ENCODE measurements at regions not wholly inside any gene's neighbourhood (a gene's known extent, or its start where the extent isn't known, plus 50 kb on each side); places are given as distances from the start of the nearest gene placed in this dataset.

GRCh38 chr1:87595384-87595781 is 266.7 kb downstream of the LMO4 start:
- no peak for TF ChIP-seq CTCF (IDR thresholded peaks at IDR 0.05; ENCODE audit: low read length)
- no peak for TF ChIP-seq EZH2 (IDR thresholded peaks at IDR 0.05; ENCODE audit: borderline replicate concordance, low read length)

Data from OCI-LY1 (cell line).